ENCODE measurements at regions not wholly inside any gene's neighbourhood (a gene's known extent, or its start where the extent isn't known, plus 50 kb on each side); places are given as distances from the start of the nearest gene placed in this dataset.

DNA sequence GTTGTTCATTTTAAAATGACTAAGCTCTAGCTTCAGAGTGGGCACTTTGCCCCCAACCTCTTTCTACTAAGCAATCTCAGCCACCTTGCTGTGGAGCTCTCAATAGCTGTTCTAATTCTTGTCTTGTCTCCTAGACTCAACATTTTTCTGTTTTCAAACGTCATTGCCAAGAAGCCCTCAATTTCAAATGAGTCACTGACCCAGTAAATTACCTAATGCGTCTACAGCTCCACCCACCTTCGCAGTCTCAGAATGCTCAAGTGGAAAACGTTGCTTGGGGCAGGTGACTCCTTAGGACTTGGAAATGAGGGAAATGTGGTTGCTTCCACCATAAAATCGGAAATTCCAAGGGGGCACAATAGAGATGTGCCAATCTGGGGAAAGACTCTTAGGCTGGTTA lies 59.0 kb downstream of the ING2 start:
- DNase-seq (ENCODE audit: low read depth), result peak; percentile 46
- no peak overlapping the region for H3K4me3 ChIP-seq (ENCODE audit: low read depth, low read length)
- TF ChIP-seq, protein P1, sequence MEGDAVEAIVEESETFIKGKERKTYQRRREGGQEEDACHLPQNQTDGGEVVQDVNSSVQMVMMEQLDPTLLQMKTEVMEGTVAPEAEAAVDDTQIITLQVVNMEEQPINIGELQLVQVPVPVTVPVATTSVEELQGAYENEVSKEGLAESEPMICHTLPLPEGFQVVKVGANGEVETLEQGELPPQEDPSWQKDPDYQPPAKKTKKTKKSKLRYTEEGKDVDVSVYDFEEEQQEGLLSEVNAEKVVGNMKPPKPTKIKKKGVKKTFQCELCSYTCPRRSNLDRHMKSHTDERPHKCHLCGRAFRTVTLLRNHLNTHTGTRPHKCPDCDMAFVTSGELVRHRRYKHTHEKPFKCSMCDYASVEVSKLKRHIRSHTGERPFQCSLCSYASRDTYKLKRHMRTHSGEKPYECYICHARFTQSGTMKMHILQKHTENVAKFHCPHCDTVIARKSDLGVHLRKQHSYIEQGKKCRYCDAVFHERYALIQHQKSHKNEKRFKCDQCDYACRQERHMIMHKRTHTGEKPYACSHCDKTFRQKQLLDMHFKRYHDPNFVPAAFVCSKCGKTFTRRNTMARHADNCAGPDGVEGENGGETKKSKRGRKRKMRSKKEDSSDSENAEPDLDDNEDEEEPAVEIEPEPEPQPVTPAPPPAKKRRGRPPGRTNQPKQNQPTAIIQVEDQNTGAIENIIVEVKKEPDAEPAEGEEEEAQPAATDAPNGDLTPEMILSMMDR (conservative IDR thresholded peaks at IDR 0.05; ENCODE audit: low read depth, low read length), result no peak

DNA sequence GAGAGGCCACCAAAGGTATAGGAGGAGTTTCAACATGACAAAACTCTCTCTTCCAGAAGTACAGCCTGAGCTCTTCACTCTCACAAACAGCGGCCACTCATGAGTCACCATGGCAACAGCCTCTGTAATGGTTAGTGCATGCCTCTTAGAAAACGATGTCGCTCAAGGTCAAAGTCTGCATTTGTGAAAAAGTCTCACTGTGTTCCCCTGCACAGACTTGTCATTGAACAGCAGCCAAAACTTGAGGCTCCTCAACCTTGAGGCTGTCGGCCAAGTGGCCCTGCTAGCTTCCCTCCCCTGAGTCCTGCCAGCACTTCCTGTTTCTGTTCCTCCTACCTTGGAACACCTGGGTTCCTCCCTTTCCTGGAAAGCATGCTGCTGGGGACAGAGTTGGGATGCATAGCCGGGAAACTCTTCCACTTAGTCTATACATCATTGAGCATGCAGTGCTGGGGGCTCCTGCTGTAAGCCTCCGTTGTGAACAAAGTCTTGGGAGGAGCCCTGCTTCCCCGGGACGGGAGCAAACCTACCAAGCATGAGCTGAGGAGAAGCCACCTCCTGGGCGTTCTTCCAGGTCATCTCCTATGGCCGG lies 66.6 kb downstream of the ING2 start:
- peak; percentile 69 for DNase-seq (ENCODE audit: low read depth)
- TF ChIP-seq, protein P1 (conservative IDR thresholded peaks at IDR 0.05; ENCODE audit: low read depth, low read length), result no peak
- H3K4me3 ChIP-seq (ENCODE audit: low read depth, low read length), result no peak overlapping the region

DNA sequence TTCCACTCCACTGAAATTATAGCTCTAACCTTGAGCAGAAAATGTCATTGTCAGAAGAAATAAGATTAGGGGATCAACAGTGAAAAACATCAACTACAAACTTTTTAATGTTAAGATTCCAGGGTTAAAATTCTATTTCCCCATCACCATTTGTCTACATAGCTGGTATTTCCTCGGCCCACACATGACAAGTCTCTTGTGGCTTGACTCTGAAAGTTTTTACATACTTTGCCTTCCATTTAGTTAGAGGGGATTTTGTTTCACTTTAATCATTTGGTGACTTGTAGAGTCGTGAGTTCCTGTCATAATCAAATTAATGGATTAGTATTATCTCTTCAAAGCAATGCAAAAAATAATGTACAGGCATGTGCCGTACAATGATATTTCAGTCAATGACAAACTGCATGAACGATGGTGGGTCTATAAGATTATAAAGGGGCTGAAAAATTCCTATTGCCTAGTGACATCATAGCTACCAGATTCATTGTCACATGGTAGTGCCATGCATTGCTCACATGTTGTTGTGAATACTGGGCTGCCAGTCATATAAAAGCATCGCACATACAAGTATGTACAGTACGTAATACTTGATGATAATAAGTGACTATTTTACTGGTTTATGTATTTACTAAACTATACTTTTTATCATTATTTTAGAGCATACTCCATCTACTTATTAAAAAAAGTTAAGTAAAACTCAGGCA lies 72.0 kb downstream of the ING2 start:
- peak; percentile 34 for DNase-seq (ENCODE audit: low read depth)
- H3K4me3 ChIP-seq (ENCODE audit: low read depth, low read length), result no peak overlapping the region
- TF ChIP-seq, protein P1 (conservative IDR thresholded peaks at IDR 0.05; ENCODE audit: low read depth, low read length), result no peak

DNA sequence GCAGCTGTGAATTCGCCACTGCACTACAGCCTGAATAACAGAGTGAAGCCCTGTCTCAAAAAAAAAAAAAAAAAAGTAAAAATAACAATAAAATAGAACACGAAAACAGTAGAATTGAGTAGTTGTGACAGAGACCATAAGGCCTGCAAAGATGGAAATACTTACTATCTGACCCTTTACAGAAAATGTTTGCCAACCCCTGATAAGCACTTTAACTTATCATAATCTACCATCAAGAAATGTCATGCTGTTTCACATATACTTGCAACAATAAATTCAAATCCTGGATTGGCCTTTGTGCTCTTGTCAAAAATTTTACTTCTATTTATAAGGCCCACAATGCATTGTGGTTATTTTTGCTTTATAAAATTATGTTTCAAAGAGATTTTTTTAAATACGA lies 75.5 kb downstream of the ING2 start:
- no peak for DNase-seq (ENCODE audit: low read depth)
- H3K4me3 ChIP-seq (ENCODE audit: low read depth, low read length), result no peak overlapping the region
- TF ChIP-seq, protein P1 (conservative IDR thresholded peaks at IDR 0.05; ENCODE audit: low read depth, low read length), result no peak

DNA sequence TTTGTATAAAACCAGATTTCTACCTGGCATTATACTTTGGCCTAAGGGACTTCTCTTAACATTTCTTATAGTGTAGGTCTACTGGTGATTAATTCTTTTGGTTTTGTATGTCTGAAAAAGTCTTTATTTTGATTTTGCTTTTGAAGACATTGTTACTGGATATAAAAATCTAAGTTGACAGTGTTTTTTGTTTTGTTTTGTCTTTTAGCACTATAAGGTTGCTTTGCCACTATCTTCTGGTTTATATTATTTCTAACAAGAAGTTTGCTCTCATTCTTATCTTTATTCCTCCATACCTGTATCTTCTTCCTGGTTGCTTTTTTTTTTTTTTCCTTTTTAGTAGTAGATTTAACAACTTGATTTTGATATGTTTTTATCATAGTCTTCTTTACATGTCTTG lies 76.0 kb downstream of the ING2 start:
- no peak overlapping the region for H3K4me3 ChIP-seq (ENCODE audit: low read depth, low read length)
- no peak for DNase-seq (ENCODE audit: low read depth)
- TF ChIP-seq, protein P1 (conservative IDR thresholded peaks at IDR 0.05; ENCODE audit: low read depth, low read length), result no peak

DNA sequence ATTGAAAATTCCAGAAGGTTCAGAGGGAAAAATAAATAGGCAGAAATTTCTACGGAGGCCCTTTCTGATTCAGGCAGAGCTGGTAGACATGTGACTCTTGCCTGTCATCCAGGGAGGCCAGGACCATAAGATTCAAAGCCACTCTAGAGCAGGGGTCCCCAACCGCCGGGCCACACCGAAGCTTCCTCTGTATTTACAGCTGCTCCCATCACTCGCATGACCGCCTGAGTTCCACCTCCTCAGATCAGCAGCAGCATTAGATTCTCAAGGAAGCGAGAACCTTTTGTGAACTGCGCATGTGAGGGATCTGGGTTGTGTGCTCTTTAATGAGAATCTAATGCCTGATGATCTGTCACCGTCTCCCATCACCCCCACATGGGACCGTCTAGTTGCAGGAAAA lies 72.2 kb downstream of the RWDD4 start:
- DNase-seq (ENCODE audit: low read depth), result no peak
- TF ChIP-seq, protein P1 (conservative IDR thresholded peaks at IDR 0.05; ENCODE audit: low read depth, low read length), result no peak
- H3K4me3 ChIP-seq (ENCODE audit: low read depth, low read length), result no peak overlapping the region

DNA sequence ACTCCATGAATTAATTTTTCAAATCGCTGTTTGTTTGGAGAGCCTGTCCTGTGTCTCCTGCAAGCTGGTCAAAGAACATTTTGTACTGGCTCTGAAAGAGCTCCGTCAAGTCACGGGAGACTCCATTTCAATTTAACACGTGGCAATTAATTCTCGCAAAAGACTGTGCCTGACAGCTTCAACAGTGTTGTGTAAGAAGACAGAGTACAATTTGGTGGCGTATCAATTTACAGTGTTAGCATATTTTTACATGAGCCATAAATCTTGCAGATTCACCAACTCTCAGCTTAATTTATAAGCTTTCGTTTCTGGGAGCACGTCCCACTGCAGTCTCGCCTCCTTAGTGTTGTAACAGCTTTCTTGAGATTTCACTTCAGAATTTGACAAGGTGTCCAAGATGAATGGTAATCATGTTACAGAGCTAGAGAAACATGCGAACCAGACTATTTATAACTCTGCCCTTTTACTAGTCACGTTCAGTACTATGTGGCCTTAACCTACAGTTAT lies 70.8 kb downstream of the RWDD4 start:
- TF ChIP-seq, protein P1 (conservative IDR thresholded peaks at IDR 0.05; ENCODE audit: low read depth, low read length), result no peak
- no peak overlapping the region for H3K4me3 ChIP-seq (ENCODE audit: low read depth, low read length)
- peak; percentile 25 for DNase-seq (ENCODE audit: low read depth)

Data from choroid plexus epithelial cell (primary cell).